Panc1 (cell line): ENCODE measurements at regions not wholly inside any gene's neighbourhood (a gene's known extent, or its start where the extent isn't known, plus 50 kb on each side); places are given as distances from the start of the nearest gene placed in this dataset.

Experiments used
- ATAC-seq: fragments of 200-7000 bp; cut with Tn5 transposase; 2 replicates; pipeline ENCODE4 v1.9.1; 2020; ENCODE audit warnings: mild to moderate bottlenecking, moderate library complexity
- BruUV-seq: library from RNA; stranded (reverse); fragments of 400-500 nt; replicated peaks from 2 replicates; lab custom pipeline; 2021; lab: Mats Ljungman, UMichigan
- CTCF ChIA-PET: fragments of 300-600 bp; sonication (Branson Sonifier 250); formaldehyde crosslinking; loops from one replicate; lab custom pipeline; 2022; ENCODE audit warnings: antibody characterized with exemption; lab: Charles Lee
- POLR2A ChIA-PET: fragments of 300-600 bp; sonication (Branson Sonifier 250); formaldehyde crosslinking; loops from one replicate; lab custom pipeline; 2022; ENCODE audit warnings: antibody characterized with exemption; lab: Charles Lee
- DNase-seq: peaks from one replicate; pipeline ENCODE4 v3.0.0-alpha.2; 2010; ENCODE audit warnings: low read depth, low spot score
- H3K27ac ChIP-seq: 2 replicates; pipeline ENCODE4 v1.5.1; 2011; ENCODE audit warnings: mild to moderate bottlenecking, low read length, inconsistent platforms
- H3K27me3 ChIP-seq: fragments of 200-500 bp; sonication (Bioruptor generic); 2 replicates; pipeline ENCODE4 v1.6.0; 2014; ENCODE audit warnings: low read length, inconsistent platforms; ENCODE audit not compliant: control insufficient read depth, insufficient read depth
- H3K36me3 ChIP-seq: fragments of 200-500 bp; sonication (Bioruptor generic); 2 replicates; pipeline ENCODE4 v1.5.1; 2014; ENCODE audit warnings: inconsistent platforms, mild to moderate bottlenecking, low read length, moderate library complexity; ENCODE audit not compliant: control insufficient read depth, insufficient read depth
- H3K4me1 ChIP-seq: 2 replicates; pipeline ENCODE4 v1.5.1; 2011; ENCODE audit warnings: inconsistent platforms, mild to moderate bottlenecking, low read length, moderate library complexity; ENCODE audit not compliant: control insufficient read depth, insufficient read depth
- H3K4me3 ChIP-seq, 2 experiments: 2 replicates each; pipeline ENCODE4 v1.5.1; 2011 to 2012; ENCODE audit warnings: low read depth in 2 of 2, low read length in 2 of 2, mild to moderate bottlenecking in 2 of 2, inconsistent platforms in 1 of 2, moderate library complexity in 1 of 2
- H3K9me3 ChIP-seq: fragments of 200-500 bp; sonication (Bioruptor generic); 2 replicates; pipeline ENCODE4 v1.5.1; 2014; ENCODE audit warnings: low read depth, mild to moderate bottlenecking, inconsistent platforms, low read length, moderate library complexity; ENCODE audit not compliant: control insufficient read depth, insufficient read depth
- CTCF ChIP-seq: fragments of 450-650 bp; IDR thresholded peaks from 2 replicates; pipeline ENCODE4 v1.5.1; 2017; ENCODE audit warnings: mild to moderate bottlenecking
- POLR2AphosphoS5 ChIP-seq: IDR thresholded peaks from 2 replicates; pipeline ENCODE4 v1.6.1; 2012; ENCODE audit warnings: mild to moderate bottlenecking, low read depth, low read length, moderate library complexity
- SIN3A ChIP-seq: IDR thresholded peaks from 2 replicates; pipeline ENCODE4 v1.6.1; 2012; ENCODE audit warnings: low read depth, mild to moderate bottlenecking, low read length, moderate library complexity, borderline replicate concordance; ENCODE audit not compliant: insufficient read depth
- TCF7L2 ChIP-seq: IDR thresholded peaks from 2 replicates; pipeline ENCODE4 v1.6.1; 2011; ENCODE audit warnings: mild to moderate bottlenecking, low read depth, low read length, inconsistent platforms
- in situ Hi-C: cut with HindIII; loops from 2 replicates; pipeline ENCODE4 v1.10.0; 2016; ENCODE audit warnings: low sequenced_read_pairs, low pct_unique_long_range_greater_than_20kb
- intact Hi-C: fragments of 100-400 bp; cut with micrococcal nuclease; formaldehyde crosslinking; loops from one replicate; pipeline ENCODE4 v1.10.0; 2022; ENCODE audit not compliant: unreplicated experiment
- TF ChIP-seq, protein P1 (sequence below), 2 experiments: IDR thresholded peaks; 2 replicates each; pipeline ENCODE4 v1.6.1; 2011 to 2012; ENCODE audit warnings: low read depth in 2 of 2, control low read depth in 1 of 2, low read length in 1 of 2, mild to moderate bottlenecking in 1 of 2, moderate library complexity in 1 of 2; ENCODE audit not compliant: insufficient read depth in 1 of 2

GRCh38 chr16:51383909-51384308 lies 232.8 kb upstream of the SALL1 start:
- no peak overlapping the region for H3K27ac ChIP-seq
- H3K4me3 ChIP-seq = no peak overlapping the region
- intact Hi-C loops = no loop called here
- H3K9me3 ChIP-seq = no peaks in the 10 kb centered on the region
- no peaks in the 10 kb centered on the region for H3K36me3 ChIP-seq
- TF ChIP-seq POLR2AphosphoS5 = no peak
- no peak for TF ChIP-seq TCF7L2
- TF ChIP-seq, protein P1, sequence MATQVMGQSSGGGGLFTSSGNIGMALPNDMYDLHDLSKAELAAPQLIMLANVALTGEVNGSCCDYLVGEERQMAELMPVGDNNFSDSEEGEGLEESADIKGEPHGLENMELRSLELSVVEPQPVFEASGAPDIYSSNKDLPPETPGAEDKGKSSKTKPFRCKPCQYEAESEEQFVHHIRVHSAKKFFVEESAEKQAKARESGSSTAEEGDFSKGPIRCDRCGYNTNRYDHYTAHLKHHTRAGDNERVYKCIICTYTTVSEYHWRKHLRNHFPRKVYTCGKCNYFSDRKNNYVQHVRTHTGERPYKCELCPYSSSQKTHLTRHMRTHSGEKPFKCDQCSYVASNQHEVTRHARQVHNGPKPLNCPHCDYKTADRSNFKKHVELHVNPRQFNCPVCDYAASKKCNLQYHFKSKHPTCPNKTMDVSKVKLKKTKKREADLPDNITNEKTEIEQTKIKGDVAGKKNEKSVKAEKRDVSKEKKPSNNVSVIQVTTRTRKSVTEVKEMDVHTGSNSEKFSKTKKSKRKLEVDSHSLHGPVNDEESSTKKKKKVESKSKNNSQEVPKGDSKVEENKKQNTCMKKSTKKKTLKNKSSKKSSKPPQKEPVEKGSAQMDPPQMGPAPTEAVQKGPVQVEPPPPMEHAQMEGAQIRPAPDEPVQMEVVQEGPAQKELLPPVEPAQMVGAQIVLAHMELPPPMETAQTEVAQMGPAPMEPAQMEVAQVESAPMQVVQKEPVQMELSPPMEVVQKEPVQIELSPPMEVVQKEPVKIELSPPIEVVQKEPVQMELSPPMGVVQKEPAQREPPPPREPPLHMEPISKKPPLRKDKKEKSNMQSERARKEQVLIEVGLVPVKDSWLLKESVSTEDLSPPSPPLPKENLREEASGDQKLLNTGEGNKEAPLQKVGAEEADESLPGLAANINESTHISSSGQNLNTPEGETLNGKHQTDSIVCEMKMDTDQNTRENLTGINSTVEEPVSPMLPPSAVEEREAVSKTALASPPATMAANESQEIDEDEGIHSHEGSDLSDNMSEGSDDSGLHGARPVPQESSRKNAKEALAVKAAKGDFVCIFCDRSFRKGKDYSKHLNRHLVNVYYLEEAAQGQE (IDR thresholded peaks at IDR 0.05; ENCODE audit: insufficient read depth in 1 of 2, low read depth in 2 of 2, low read length in 1 of 2) = no peak
- TF ChIP-seq SIN3A = no peak
- TF ChIP-seq CTCF = no peak
- H3K27me3 ChIP-seq = no peaks in the 10 kb centered on the region
- DNase-seq (no peak), ATAC-seq (no peak)
- no TSS peak for BruUV-seq
- CTCF ChIA-PET = no interaction called here
- in situ Hi-C loops = no loop called here
- no peaks in the 10 kb centered on the region for H3K4me1 ChIP-seq
- POLR2A ChIA-PET = no interaction called here

- H3K4me3 ChIP-seq = no peak overlapping the region
- TF ChIP-seq TCF7L2 (no peak), POLR2AphosphoS5 (no peak), SIN3A (no peak), CTCF (no peak)
- TF ChIP-seq, protein P1 (IDR thresholded peaks at IDR 0.05; ENCODE audit: insufficient read depth in 1 of 2, low read depth in 2 of 2, low read length in 1 of 2) = no peak
- H3K27me3 ChIP-seq = no peaks in the 10 kb centered on the region
- no peaks in the 10 kb centered on the region for H3K9me3 ChIP-seq
- ATAC-seq (no peak), DNase-seq (no peak)
- in situ Hi-C loops = no loop called here
- intact Hi-C loops = no loop called here
- BruUV-seq = no TSS peak
- ChIA-PET CTCF (no interaction called here), POLR2A (no interaction called here)
- no peaks in the 10 kb centered on the region for H3K36me3 ChIP-seq
- H3K27ac ChIP-seq = no peak overlapping the region
- no peaks in the 10 kb centered on the region for H3K4me1 ChIP-seq
These were observed 231.9 kb upstream of the SALL1 start for GRCh38 chr16:51382940-51383339.
